Kidney epithelial cell (primary cell): ENCODE measurements at regions not wholly inside any gene's neighbourhood (a gene's known extent, or its start where the extent isn't known, plus 50 kb on each side); places are given as distances from the start of the nearest gene placed in this dataset.

ENCODE experiments used
- DNase-seq: peaks from one replicate; pipeline ENCODE4 v3.0.0-alpha.2; 2010; ENCODE audit warnings: low read depth
- H3K27me3 ChIP-seq: 2 replicates; pipeline ENCODE4 v1.6.0; 2011; ENCODE audit warnings: low read length; ENCODE audit not compliant: control insufficient read depth, insufficient read depth
- H3K36me3 ChIP-seq: 2 replicates; pipeline ENCODE4 v1.5.1; 2011; ENCODE audit warnings: low read length; ENCODE audit not compliant: control insufficient read depth, insufficient read depth
- H3K4me3 ChIP-seq: 2 replicates; pipeline ENCODE4 v1.5.1; 2011; ENCODE audit warnings: low read depth, mild to moderate bottlenecking, control low read depth, low read length
- TF ChIP-seq, protein P1 (sequence below): IDR thresholded peaks from 2 replicates; pipeline ENCODE4 v1.5.1; 2011; ENCODE audit warnings: mild to moderate bottlenecking, moderate library complexity, low read length, control low read depth, inconsistent platforms; ENCODE audit not compliant: insufficient read depth, poor library complexity, severe bottlenecking

GRCh38 chr9:106056328-106056727 lies 362.0 kb downstream of the TMEM38B start:
- TF ChIP-seq, protein P1, sequence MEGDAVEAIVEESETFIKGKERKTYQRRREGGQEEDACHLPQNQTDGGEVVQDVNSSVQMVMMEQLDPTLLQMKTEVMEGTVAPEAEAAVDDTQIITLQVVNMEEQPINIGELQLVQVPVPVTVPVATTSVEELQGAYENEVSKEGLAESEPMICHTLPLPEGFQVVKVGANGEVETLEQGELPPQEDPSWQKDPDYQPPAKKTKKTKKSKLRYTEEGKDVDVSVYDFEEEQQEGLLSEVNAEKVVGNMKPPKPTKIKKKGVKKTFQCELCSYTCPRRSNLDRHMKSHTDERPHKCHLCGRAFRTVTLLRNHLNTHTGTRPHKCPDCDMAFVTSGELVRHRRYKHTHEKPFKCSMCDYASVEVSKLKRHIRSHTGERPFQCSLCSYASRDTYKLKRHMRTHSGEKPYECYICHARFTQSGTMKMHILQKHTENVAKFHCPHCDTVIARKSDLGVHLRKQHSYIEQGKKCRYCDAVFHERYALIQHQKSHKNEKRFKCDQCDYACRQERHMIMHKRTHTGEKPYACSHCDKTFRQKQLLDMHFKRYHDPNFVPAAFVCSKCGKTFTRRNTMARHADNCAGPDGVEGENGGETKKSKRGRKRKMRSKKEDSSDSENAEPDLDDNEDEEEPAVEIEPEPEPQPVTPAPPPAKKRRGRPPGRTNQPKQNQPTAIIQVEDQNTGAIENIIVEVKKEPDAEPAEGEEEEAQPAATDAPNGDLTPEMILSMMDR, result no peak
- H3K36me3 ChIP-seq, result no peaks in the 10 kb centered on the region
- H3K27me3 ChIP-seq, result no peaks in the 10 kb centered on the region
- DNase-seq, result no peak
- H3K4me3 ChIP-seq, result no peak overlapping the region

DNA sequence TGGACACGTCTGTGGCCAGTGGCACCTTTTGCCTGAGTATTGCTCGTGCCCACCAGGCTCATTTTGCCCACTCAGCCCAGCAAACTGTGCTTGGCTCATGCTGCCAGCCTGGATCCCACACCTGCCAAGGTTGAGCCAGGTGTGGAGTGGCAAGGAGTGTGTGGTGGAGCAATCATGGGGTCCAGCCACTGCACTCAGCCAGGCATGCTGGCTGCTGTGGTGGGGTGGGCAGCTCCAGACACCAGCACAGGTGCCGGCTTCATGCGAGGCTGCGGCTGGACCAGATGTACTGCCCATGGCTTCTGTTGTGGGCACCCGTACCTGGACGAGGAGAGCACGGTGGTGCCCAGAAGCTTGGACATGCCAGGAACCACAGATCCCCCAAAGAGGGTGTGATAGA lies 364.1 kb downstream of the TMEM38B start:
- Histone ChIP-seq H3K4me3 (no peak overlapping the region), H3K27me3 (no peaks in the 10 kb centered on the region), H3K36me3 (no peaks in the 10 kb centered on the region)
- DNase-seq, result no peak
- TF ChIP-seq, protein P1, result no peak

GRCh38 chr9:106059886-106060285 lies 365.5 kb downstream of the TMEM38B start:
- H3K36me3 ChIP-seq, result no peaks in the 10 kb centered on the region
- TF ChIP-seq, protein P1, result no peak

DNA sequence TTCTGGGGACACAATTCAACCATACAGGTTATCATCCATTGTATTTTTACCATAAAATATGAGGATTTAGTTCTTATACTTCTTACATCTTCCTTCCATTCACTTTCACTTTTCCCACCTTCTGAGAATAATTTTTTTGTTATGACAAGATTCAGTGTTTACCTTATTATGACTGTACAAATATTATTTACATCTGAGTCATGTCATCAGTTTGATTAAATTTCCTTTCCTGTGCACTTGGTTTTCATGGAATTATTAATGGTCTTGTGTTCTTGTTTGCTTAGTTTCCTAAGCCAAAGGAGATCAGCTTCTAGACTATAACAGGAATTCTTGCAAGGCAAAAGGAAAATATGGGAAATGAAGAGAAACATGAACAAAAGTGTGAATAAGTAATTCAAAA lies 366.5 kb downstream of the TMEM38B start:
- TF ChIP-seq, protein P1, result no peak
- no peak for DNase-seq
- Histone ChIP-seq H3K4me3 (no peak overlapping the region), H3K27me3 (no peaks in the 10 kb centered on the region), H3K36me3 (no peaks in the 10 kb centered on the region)

More at GRCh38 chr9:106059886-106060285, 365.5 kb downstream of the TMEM38B start:
- DNase-seq, result no peak
- no peaks in the 10 kb centered on the region for H3K27me3 ChIP-seq
- H3K4me3 ChIP-seq, result no peak overlapping the region

- no peak overlapping the region for H3K4me3 ChIP-seq
- no peak for DNase-seq
- TF ChIP-seq, protein P1, result no peak
Measured at GRCh38 chr9:106062250-106062649, 367.9 kb downstream of the TMEM38B start.

GRCh38 chr9:106065136-106065535 lies 370.8 kb downstream of the TMEM38B start:
- Histone ChIP-seq H3K27me3 (no peaks in the 10 kb centered on the region), H3K36me3 (no peaks in the 10 kb centered on the region), H3K4me3 (no peak overlapping the region)
- TF ChIP-seq, protein P1, result no peak
- no peak for DNase-seq

More at GRCh38 chr9:106062250-106062649, 367.9 kb downstream of the TMEM38B start:
- Histone ChIP-seq H3K27me3 (no peaks in the 10 kb centered on the region), H3K36me3 (no peaks in the 10 kb centered on the region)
